Vagina (tissue), 2 donors: ENCODE measurements at regions not wholly inside any gene's neighbourhood (a gene's known extent, or its start where the extent isn't known, plus 50 kb on each side); places are given as distances from the start of the nearest gene placed in this dataset.

Source experiments
- DNase-seq, 2 donors: peaks; one replicate each; pipeline ENCODE4 v3.0.0-alpha.2; 2017; ENCODE audit errors: extremely low spot score in 2 of 2
- H3K27ac ChIP-seq: fragments of 200-600 bp; sonication (generic); one replicate; pipeline ENCODE4 v1.5.1; 2019
- H3K27me3 ChIP-seq: fragments of 200-600 bp; sonication (generic); one replicate; pipeline ENCODE4 v1.5.1; 2019
- H3K36me3 ChIP-seq, 2 donors: fragments of 200-600 bp; sonication (generic); one replicate each; pipeline ENCODE4 v1.5.1; 2017 to 2019
- H3K4me1 ChIP-seq: fragments of 200-600 bp; sonication (generic); one replicate; pipeline ENCODE4 v1.5.1; 2019
- H3K4me3 ChIP-seq, 2 donors: fragments of 200-600 bp; sonication (generic); 1 replicate in 1 of 2; 2 replicates in 1 of 2; pipeline ENCODE4 v1.5.1; 2016 to 2019
- H3K9me3 ChIP-seq: fragments of 200-600 bp; sonication (generic); one replicate; pipeline ENCODE4 v1.5.1; 2019
- CTCF ChIP-seq, 3 experiments: fragments of 450-650 bp in 2 of 3; fragments of 200-600 bp in 1 of 3; sonication (generic) in 1 of 3; IDR thresholded peaks; one replicate each; pipeline ENCODE4 v1.5.1; 2017 to 2019; ENCODE audit warnings: antibody characterized with exemption in 3 of 3, mild to moderate bottlenecking in 2 of 3, moderate library complexity in 2 of 3
- POLR2A ChIP-seq, 2 donors: fragments of 450-650 bp; IDR thresholded peaks; one replicate each; pipeline ENCODE4 v1.6.1; 2017; ENCODE audit warnings: antibody characterized with exemption in 2 of 2, mild to moderate bottlenecking in 2 of 2, moderate library complexity in 2 of 2
- POLR2AphosphoS5 ChIP-seq, 2 donors: sonication (generic); formaldehyde crosslinking; IDR thresholded peaks; one replicate each; pipeline ENCODE4 v1.9.0; 2017; ENCODE audit warnings: antibody characterized with exemption in 2 of 2, mild to moderate bottlenecking in 2 of 2, low read depth in 1 of 2; ENCODE audit not compliant: insufficient read depth in 1 of 2
- intact Hi-C: fragments of 100-400 bp; cut with DNase I; formaldehyde crosslinking; loops from one replicate; pipeline ENCODE4 v1.15.1; 2023

GRCh38 chr22:48804811-48805301, 1022.8 kb downstream of the BRD1 start:
- intact Hi-C loops: no loop called here
- H3K27me3 ChIP-seq: no peaks in the 10 kb centered on the region
- DNase-seq: no peak

DNA sequence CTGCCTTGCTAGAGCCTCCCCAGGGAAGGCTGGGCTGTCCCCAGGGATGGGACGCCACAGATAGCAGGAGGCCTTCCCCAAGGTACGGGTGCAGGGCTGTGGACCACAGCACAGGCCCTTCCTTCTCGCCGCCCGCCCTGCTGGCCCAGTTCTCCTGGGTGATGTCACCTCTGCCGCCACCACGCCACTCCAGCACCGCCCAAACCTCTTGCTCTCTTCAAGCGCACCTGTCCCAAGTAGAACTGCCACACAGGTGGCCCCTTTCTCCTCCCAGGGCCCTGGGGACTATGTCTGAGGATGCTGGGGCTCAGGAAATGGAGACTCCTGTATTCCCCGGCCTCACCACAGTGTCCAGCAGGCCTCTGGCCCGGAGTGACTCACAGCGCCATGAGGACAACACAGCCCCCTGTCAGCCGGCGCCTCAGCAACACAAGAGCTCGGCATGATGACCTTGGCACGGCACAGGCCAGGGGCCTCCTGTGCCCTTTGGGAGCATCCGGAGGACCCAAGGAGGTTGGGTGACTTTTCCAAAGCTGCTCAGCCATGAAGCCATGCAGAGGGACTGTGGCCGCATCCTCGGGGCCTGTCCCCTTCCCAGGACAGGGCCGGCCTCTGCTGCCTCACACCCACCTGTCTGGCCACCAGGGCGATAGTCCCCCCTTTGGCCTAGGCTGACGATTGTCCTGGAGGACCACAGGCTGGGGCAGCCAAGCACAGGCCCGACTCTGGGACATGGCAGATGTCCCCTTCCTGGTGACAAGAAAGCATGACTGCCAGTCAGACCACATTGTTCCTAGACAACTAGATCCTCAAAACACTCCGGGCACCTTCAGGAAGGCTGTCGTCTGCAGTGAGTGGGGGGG, 1023.5 kb downstream of the BRD1 start:
- no peak overlapping the region for H3K27ac ChIP-seq
- intact Hi-C loops: no loop called here
- no peak overlapping the region for H3K4me3 ChIP-seq
- no peaks in the 10 kb centered on the region for H3K36me3 ChIP-seq
- TF ChIP-seq POLR2A (IDR thresholded peaks at IDR 0.05): no peak
- TF ChIP-seq CTCF (IDR thresholded peaks at IDR 0.05): no peak
- TF ChIP-seq POLR2AphosphoS5 (IDR thresholded peaks at IDR 0.05; ENCODE audit: insufficient read depth in 1 of 2, low read depth in 1 of 2): no peak
- no peak for DNase-seq
- H3K4me1 ChIP-seq: no peaks in the 10 kb centered on the region
- H3K9me3 ChIP-seq: no peaks in the 10 kb centered on the region
- no peaks in the 10 kb centered on the region for H3K27me3 ChIP-seq

More at GRCh38 chr22:48804811-48805301, 1022.8 kb downstream of the BRD1 start:
- Histone ChIP-seq H3K27ac (no peak overlapping the region), H3K9me3 (no peaks in the 10 kb centered on the region), H3K4me3 (no peak overlapping the region), H3K4me1 (no peaks in the 10 kb centered on the region), H3K36me3 (no peaks in the 10 kb centered on the region)
- TF ChIP-seq CTCF (IDR thresholded peaks at IDR 0.05): no peak
- no peak for TF ChIP-seq POLR2A (IDR thresholded peaks at IDR 0.05)
- no peak for TF ChIP-seq POLR2AphosphoS5 (IDR thresholded peaks at IDR 0.05; ENCODE audit: insufficient read depth in 1 of 2, low read depth in 1 of 2)

- DNase-seq: no peak
- Histone ChIP-seq H3K4me1 (no peaks in the 10 kb centered on the region), H3K27ac (no peak overlapping the region), H3K9me3 (no peaks in the 10 kb centered on the region), H3K4me3 (no peak overlapping the region), H3K27me3 (no peaks in the 10 kb centered on the region), H3K36me3 (no peaks in the 10 kb centered on the region)
- intact Hi-C loops: no loop called here
- no peak for TF ChIP-seq CTCF (IDR thresholded peaks at IDR 0.05)
- TF ChIP-seq POLR2AphosphoS5 (IDR thresholded peaks at IDR 0.05; ENCODE audit: insufficient read depth in 1 of 2, low read depth in 1 of 2): no peak
- TF ChIP-seq POLR2A (IDR thresholded peaks at IDR 0.05): no peak
These were observed 1024.3 kb downstream of the BRD1 start for GRCh38 chr22:48803171-48803947.

- no peak overlapping the region for H3K4me3 ChIP-seq
- H3K4me1 ChIP-seq: no peaks in the 10 kb centered on the region
- intact Hi-C loops: no loop called here
- TF ChIP-seq POLR2AphosphoS5 (IDR thresholded peaks at IDR 0.05; ENCODE audit: insufficient read depth in 1 of 2, low read depth in 1 of 2): no peak
- no peak for TF ChIP-seq CTCF (IDR thresholded peaks at IDR 0.05)
- TF ChIP-seq POLR2A (IDR thresholded peaks at IDR 0.05): no peak
- H3K27me3 ChIP-seq: no peaks in the 10 kb centered on the region
- no peak for DNase-seq
- H3K9me3 ChIP-seq: no peaks in the 10 kb centered on the region
- H3K27ac ChIP-seq: no peak overlapping the region
- H3K36me3 ChIP-seq: no peaks in the 10 kb centered on the region
These were observed 1025.1 kb downstream of the BRD1 start for GRCh38 chr22:48802576-48802975.
